ENCODE measurements at regions not wholly inside any gene's neighbourhood (a gene's known extent, or its start where the extent isn't known, plus 50 kb on each side); places are given as distances from the start of the nearest gene placed in this dataset.

- H3K4me2 ChIP-seq (ENCODE audit: low read depth, low read length), result no peak overlapping the region
- H2AFZ ChIP-seq (ENCODE audit: low read length), result no peak overlapping the region
- no peaks in the 10 kb centered on the region for H3K36me3 ChIP-seq (replicated peaks; ENCODE audit: insufficient read depth, low read length)
- no peaks in the 10 kb centered on the region for H3K79me2 ChIP-seq (ENCODE audit: low read length)
- no peaks in the 10 kb centered on the region for H3F3A ChIP-seq (ENCODE audit: insufficient read depth, low read length)
- no peaks in the 10 kb centered on the region for H3K9me2 ChIP-seq (replicated peaks; ENCODE audit: insufficient read depth, low read length)
- no peak for DNase-seq
- H3K4me1 ChIP-seq (ENCODE audit: low read length), result no peaks in the 10 kb centered on the region
- H3K9ac ChIP-seq (ENCODE audit: low read length), result no peak overlapping the region
- H4K20me1 ChIP-seq (ENCODE audit: insufficient read depth, low read length), result no peaks in the 10 kb centered on the region
- TF ChIP-seq CTCF (IDR thresholded peaks at IDR 0.05; ENCODE audit: low read length), result no peak
- TF ChIP-seq EZH2phosphoT487 (IDR thresholded peaks at IDR 0.05; ENCODE audit: low read length), result no peak
- TF ChIP-seq EZH2 (optimal IDR thresholded peaks at IDR 0.05; ENCODE audit: low read depth, low read length), result no peak
- H3K27ac ChIP-seq (ENCODE audit: low read length), result no peak overlapping the region
- no peaks in the 10 kb centered on the region for H3K9me3 ChIP-seq (replicated peaks; ENCODE audit: insufficient read depth, low read length)
- no peak overlapping the region for H3K4me3 ChIP-seq (ENCODE audit: low read length)
- peaks cover 54% of the 10 kb centered on the region for H3K27me3 ChIP-seq (replicated peaks; ENCODE audit: insufficient read depth, low read length)
Measured at GRCh38 chr16:86960266-86960665, 356.9 kb downstream of the C16orf95 start.

- no peaks in the 10 kb centered on the region for H3K79me2 ChIP-seq (ENCODE audit: low read length)
- no peaks in the 10 kb centered on the region for H3K4me1 ChIP-seq (ENCODE audit: low read length)
- no peaks in the 10 kb centered on the region for H3K9me3 ChIP-seq (replicated peaks; ENCODE audit: insufficient read depth, low read length)
- TF ChIP-seq CTCF (IDR thresholded peaks at IDR 0.05; ENCODE audit: low read length) (no peak), EZH2phosphoT487 (IDR thresholded peaks at IDR 0.05; ENCODE audit: low read length) (no peak), EZH2 (optimal IDR thresholded peaks at IDR 0.05; ENCODE audit: low read depth, low read length) (no peak)
- H3K9me2 ChIP-seq (replicated peaks; ENCODE audit: insufficient read depth, low read length), result no peaks in the 10 kb centered on the region
- H3K4me2 ChIP-seq (ENCODE audit: low read depth, low read length), result no peak overlapping the region
- H2AFZ ChIP-seq (ENCODE audit: low read length), result no peak overlapping the region
- H3K4me3 ChIP-seq (ENCODE audit: low read length), result no peak overlapping the region
- no peak overlapping the region for H3K27ac ChIP-seq (ENCODE audit: low read length)
- H4K20me1 ChIP-seq (ENCODE audit: insufficient read depth, low read length), result no peaks in the 10 kb centered on the region
- H3F3A ChIP-seq (ENCODE audit: insufficient read depth, low read length), result no peaks in the 10 kb centered on the region
- peaks cover 54% of the 10 kb centered on the region for H3K27me3 ChIP-seq (replicated peaks; ENCODE audit: insufficient read depth, low read length)
- no peak overlapping the region for H3K9ac ChIP-seq (ENCODE audit: low read length)
- H3K36me3 ChIP-seq (replicated peaks; ENCODE audit: insufficient read depth, low read length), result no peaks in the 10 kb centered on the region
- no peak for DNase-seq
Measured at GRCh38 chr16:86961171-86961601, 356.0 kb downstream of the C16orf95 start.

GRCh38 chr16:86962259-86962658 lies 354.9 kb downstream of the C16orf95 start:
- Histone ChIP-seq H2AFZ (ENCODE audit: low read length) (no peak overlapping the region), H3K9ac (ENCODE audit: low read length) (no peak overlapping the region), H3K9me2 (replicated peaks; ENCODE audit: insufficient read depth, low read length) (no peaks in the 10 kb centered on the region), H3K9me3 (replicated peaks; ENCODE audit: insufficient read depth, low read length) (no peaks in the 10 kb centered on the region), H4K20me1 (ENCODE audit: insufficient read depth, low read length) (no peaks in the 10 kb centered on the region), H3K4me3 (ENCODE audit: low read length) (no peak overlapping the region), H3K4me2 (ENCODE audit: low read depth, low read length) (no peak overlapping the region), H3K36me3 (replicated peaks; ENCODE audit: insufficient read depth, low read length) (no peaks in the 10 kb centered on the region), H3F3A (ENCODE audit: insufficient read depth, low read length) (no peaks in the 10 kb centered on the region), H3K4me1 (ENCODE audit: low read length) (no peaks in the 10 kb centered on the region), H3K79me2 (ENCODE audit: low read length) (no peaks in the 10 kb centered on the region), H3K27ac (ENCODE audit: low read length) (no peak overlapping the region), H3K27me3 (replicated peaks; ENCODE audit: insufficient read depth, low read length) (peaks cover 60% of the 10 kb centered on the region)
- TF ChIP-seq EZH2phosphoT487 (IDR thresholded peaks at IDR 0.05; ENCODE audit: low read length) (no peak), EZH2 (optimal IDR thresholded peaks at IDR 0.05; ENCODE audit: low read depth, low read length) (no peak), CTCF (IDR thresholded peaks at IDR 0.05; ENCODE audit: low read length) (no peak)
- no peak for DNase-seq
